GM12892 (cell line): ENCODE measurements at regions not wholly inside any gene's neighbourhood (a gene's known extent, or its start where the extent isn't known, plus 50 kb on each side); places are given as distances from the start of the nearest gene placed in this dataset.

Source experiments
- POLR2A ChIP-seq: IDR thresholded peaks from 2 replicates; pipeline ENCODE4 v1.6.1; 2011; ENCODE audit warnings: low read depth, low read length, control low read depth
- POLR2AphosphoS5 ChIP-seq: IDR thresholded peaks from 2 replicates; pipeline ENCODE4 v1.6.1; 2011; ENCODE audit warnings: low read depth, low read length, control low read depth

GRCh38 chr15:91366111-91366510, 266.1 kb downstream of the SV2B start:
- TF ChIP-seq POLR2A (no peak), POLR2AphosphoS5 (no peak)
